Smooth muscle cell (in vitro differentiated cells): ENCODE measurements at regions not wholly inside any gene's neighbourhood (a gene's known extent, or its start where the extent isn't known, plus 50 kb on each side); places are given as distances from the start of the nearest gene placed in this dataset.

Experiments
- DNase-seq: peaks from one replicate; lab custom pipeline; 2025; ENCODE audit not compliant: unreplicated experiment; lab: John Stamatoyannopoulos, UW
- H2AFZ ChIP-seq: fragments of 200-600 bp; sonication (generic); 2 replicates; pipeline ENCODE4 v1.6.0; 2016; ENCODE audit warnings: antibody characterized with exemption, low read depth, mild to moderate bottlenecking
- H3F3A ChIP-seq: fragments of 200-600 bp; sonication (generic); 2 replicates; pipeline ENCODE4 v1.6.0; 2017; ENCODE audit warnings: antibody characterized with exemption, low read depth
- H3K27ac ChIP-seq: fragments of 200-600 bp; sonication (generic); 2 replicates; pipeline ENCODE4 v1.5.1; 2016; ENCODE audit warnings: low read depth, mild to moderate bottlenecking
- H3K27me3 ChIP-seq: fragments of 200-600 bp; sonication (generic); 2 replicates; pipeline ENCODE4 v1.6.1; 2016; ENCODE audit warnings: low read depth, mild to moderate bottlenecking
- H3K36me3 ChIP-seq: fragments of 200-600 bp; sonication (generic); 2 replicates; pipeline ENCODE4 v1.5.1; 2016; ENCODE audit warnings: low read depth
- H3K4me1 ChIP-seq: fragments of 200-600 bp; sonication (generic); 2 replicates; pipeline ENCODE4 v1.5.1; 2016; ENCODE audit warnings: low read depth
- H3K4me2 ChIP-seq: fragments of 200-600 bp; sonication (generic); 2 replicates; pipeline ENCODE4 v1.6.0; 2016; ENCODE audit warnings: mild to moderate bottlenecking
- H3K4me3 ChIP-seq: fragments of 200-600 bp; sonication (generic); 2 replicates; pipeline ENCODE4 v1.5.1; 2016; ENCODE audit warnings: mild to moderate bottlenecking
- H3K79me2 ChIP-seq: fragments of 200-600 bp; sonication (generic); 2 replicates; pipeline ENCODE4 v1.6.0; 2016; ENCODE audit warnings: low read depth, mild to moderate bottlenecking
- H3K9ac ChIP-seq: fragments of 200-600 bp; sonication (generic); 2 replicates; pipeline ENCODE4 v1.6.0; 2016; ENCODE audit warnings: low read depth
- H3K9me3 ChIP-seq: fragments of 200-600 bp; sonication (generic); replicated peaks from 2 replicates; pipeline ENCODE4 v1.5.1; 2016; ENCODE audit warnings: low read depth
- H4K20me1 ChIP-seq: fragments of 200-600 bp; sonication (generic); 2 replicates; pipeline ENCODE4 v1.6.0; 2016; ENCODE audit warnings: low read depth
- CTCF ChIP-seq: fragments of 200-600 bp; sonication (generic); IDR thresholded peaks from 2 replicates; pipeline ENCODE4 v1.5.1; 2017; ENCODE audit warnings: borderline replicate concordance, mild to moderate bottlenecking, antibody characterized with exemption; ENCODE audit not compliant: insufficient read depth, poor library complexity, severe bottlenecking
- WGBS: methylation state at CpG from one replicate; pipeline ENCODE4 v1.1.7; 2016; ENCODE audit warnings: low lambda C conversion rate; 5-methylcytosine and 5-hydroxymethylcytosine counted together

DNA sequence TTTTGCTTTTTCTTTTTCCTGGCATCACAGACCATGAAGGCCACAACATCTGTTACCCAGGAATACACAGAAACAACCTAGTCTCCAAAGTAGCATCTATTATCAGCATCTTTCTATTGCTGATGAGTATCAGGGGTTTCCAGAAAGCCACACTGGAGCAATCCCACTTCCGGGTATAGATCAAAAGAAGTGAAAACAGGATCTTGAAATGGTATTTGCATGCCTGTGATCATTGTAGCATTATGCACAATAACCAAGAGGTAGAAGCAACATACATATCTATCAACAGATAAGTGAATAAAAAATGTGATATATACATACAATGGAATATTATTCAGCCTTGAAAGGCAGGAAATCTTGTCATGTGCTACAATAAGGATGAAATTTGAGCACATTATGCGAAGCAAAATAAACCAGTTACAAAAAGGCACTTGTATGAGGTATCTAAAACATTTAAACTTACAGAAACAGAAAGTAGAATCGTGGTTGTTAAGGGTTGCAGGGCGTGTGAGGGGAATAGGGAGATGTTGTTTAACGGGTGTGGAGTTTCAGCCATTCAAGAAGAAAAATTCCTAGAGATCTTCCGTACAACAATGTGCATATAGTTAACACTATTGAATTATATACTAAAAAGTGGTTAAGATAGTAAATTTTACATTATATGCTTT lies 115.1 kb downstream of the KCNE4 start:
- H3K9ac ChIP-seq = no peak overlapping the region
- 91% methylated on average over 6 of the region's 6 CpGs for WGBS
- H3K27me3 ChIP-seq = no peaks in the 10 kb centered on the region
- no peak for TF ChIP-seq CTCF
- H4K20me1 ChIP-seq = no peaks in the 10 kb centered on the region
- no peak overlapping the region for H2AFZ ChIP-seq
- H3K36me3 ChIP-seq = no peaks in the 10 kb centered on the region
- H3K27ac ChIP-seq = no peak overlapping the region
- H3K4me1 ChIP-seq = no peaks in the 10 kb centered on the region
- no peak overlapping the region for H3K4me3 ChIP-seq
- H3K9me3 ChIP-seq = no peaks in the 10 kb centered on the region
- H3K4me2 ChIP-seq = no peak overlapping the region
- H3F3A ChIP-seq = no peaks in the 10 kb centered on the region
- H3K79me2 ChIP-seq = no peaks in the 10 kb centered on the region
- no peak for DNase-seq

DNA sequence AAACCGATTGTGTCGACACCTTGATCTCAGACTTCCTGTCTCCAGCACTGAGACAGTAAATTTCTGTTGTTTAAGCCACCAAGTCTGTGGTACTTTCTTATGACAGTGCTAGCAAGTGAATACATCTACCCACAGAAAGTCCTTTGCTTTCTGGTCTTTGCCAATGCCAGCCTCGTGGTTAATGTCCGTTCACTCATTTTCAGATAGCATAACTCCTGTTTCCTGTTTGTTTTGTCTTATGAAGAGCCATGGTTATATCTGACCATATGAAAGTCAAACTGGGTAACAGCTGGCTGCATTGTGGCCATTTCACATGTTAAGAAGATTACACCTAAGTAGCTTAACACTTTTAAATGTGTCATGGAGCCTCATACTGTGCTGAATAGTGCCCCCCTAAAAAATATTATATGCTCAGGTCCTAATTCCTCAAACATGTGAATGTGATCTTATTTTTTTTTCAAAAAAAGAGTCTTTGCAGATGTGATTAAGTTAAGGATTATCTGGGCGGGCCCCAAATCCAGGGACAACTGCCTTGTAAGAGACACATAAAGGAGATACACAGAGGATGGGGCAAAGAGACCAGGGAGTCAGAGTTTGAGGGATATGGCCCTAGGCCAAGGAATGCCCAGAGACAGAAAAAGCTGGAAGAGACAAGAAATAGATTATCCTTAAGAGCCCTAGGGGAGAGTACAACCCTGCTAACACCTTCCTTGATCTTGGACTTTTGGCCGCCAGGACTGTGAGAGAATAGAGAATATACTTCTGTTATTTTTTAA lies 118.0 kb downstream of the KCNE4 start:
- Histone ChIP-seq H3F3A (no peaks in the 10 kb centered on the region), H3K4me2 (no peak overlapping the region), H3K4me3 (no peak overlapping the region), H3K4me1 (no peaks in the 10 kb centered on the region), H4K20me1 (no peaks in the 10 kb centered on the region), H3K27me3 (no peaks in the 10 kb centered on the region), H3K79me2 (no peaks in the 10 kb centered on the region), H3K27ac (no peak overlapping the region), H3K9me3 (no peaks in the 10 kb centered on the region), H3K36me3 (no peaks in the 10 kb centered on the region), H3K9ac (no peak overlapping the region), H2AFZ (no peak overlapping the region)
- TF ChIP-seq CTCF = no peak
- DNase-seq = no peak
- 56% methylated on average over 6 of the region's 6 CpGs for WGBS

DNA sequence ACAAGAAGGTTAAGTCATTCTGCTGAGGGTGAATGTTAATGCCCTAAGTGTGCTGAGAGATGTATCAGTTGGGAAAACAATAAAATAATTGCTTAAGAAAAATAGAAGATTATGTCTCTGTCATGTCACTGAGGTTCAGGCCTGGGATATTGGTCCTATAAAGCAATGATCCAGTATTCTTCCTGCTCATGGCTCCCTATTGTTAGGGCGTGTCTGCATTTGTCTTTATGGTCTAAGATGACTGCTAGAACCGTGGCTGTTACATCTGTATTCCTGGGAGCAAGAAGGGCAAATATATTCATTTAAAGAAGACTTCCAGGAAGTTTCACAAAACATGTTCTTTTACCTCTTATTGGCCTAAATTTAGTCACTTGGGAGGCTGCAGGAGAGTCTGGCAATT lies 125.0 kb downstream of the KCNE4 start:
- TF ChIP-seq CTCF = no peak
- Histone ChIP-seq H4K20me1 (no peaks in the 10 kb centered on the region), H3K27me3 (no peaks in the 10 kb centered on the region), H3K27ac (no peak overlapping the region), H3K4me3 (no peak overlapping the region), H3K79me2 (no peaks in the 10 kb centered on the region), H3F3A (no peaks in the 10 kb centered on the region), H2AFZ (no peak overlapping the region), H3K36me3 (no peaks in the 10 kb centered on the region), H3K9me3 (no peaks in the 10 kb centered on the region), H3K4me1 (no peaks in the 10 kb centered on the region), H3K9ac (no peak overlapping the region), H3K4me2 (no peak overlapping the region)
- DNase-seq = no peak
- WGBS = 78% methylated on average over 2 of the region's 2 CpGs

DNA sequence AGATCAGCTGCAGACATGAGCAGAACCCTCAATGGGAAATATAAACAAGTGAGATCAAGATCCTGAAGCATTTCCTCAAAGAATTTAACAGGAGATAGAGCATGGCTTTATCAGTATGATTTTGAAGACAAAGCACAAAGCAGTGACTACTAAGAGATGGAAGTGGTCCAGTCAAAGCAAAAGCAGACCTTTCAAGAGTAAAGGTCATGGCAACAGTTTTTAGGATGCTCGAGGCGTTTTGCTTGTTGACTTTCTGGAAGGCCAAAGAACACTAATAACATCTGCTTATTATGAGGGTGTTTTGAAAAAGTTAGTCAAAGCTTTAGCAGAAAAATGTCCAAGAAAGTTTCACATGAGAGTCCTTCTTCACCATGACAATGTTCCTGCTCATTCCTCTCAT lies 128.5 kb downstream of the KCNE4 start:
- 62% methylated on average over 2 of the region's 2 CpGs for whole genome bisulfite sequencing
- H3K27me3 ChIP-seq = no peaks in the 10 kb centered on the region
- H3K36me3 ChIP-seq = no peaks in the 10 kb centered on the region
- no peak for DNase-seq
- TF ChIP-seq CTCF = no peak
- no peak overlapping the region for H3K4me2 ChIP-seq
- no peaks in the 10 kb centered on the region for H3K4me1 ChIP-seq
- no peak overlapping the region for H3K27ac ChIP-seq
- H3K79me2 ChIP-seq = no peaks in the 10 kb centered on the region
- no peaks in the 10 kb centered on the region for H3K9me3 ChIP-seq
- no peak overlapping the region for H3K9ac ChIP-seq
- H2AFZ ChIP-seq = peak overlapping the region; percentile 1
- no peak overlapping the region for H3K4me3 ChIP-seq
- H4K20me1 ChIP-seq = no peaks in the 10 kb centered on the region
- H3F3A ChIP-seq = no peaks in the 10 kb centered on the region
